HCEC 1CT (cell line): ENCODE measurements at regions not wholly inside any gene's neighbourhood (a gene's known extent, or its start where the extent isn't known, plus 50 kb on each side); places are given as distances from the start of the nearest gene placed in this dataset.

Experiments
- DNase-seq: peaks from one replicate; pipeline ENCODE4 v3.0.0-alpha.2; 2017

GRCh38 chr1:80675454-80675853 lies 1125.3 kb upstream of the ADGRL2 start:
- DNase-seq, result peak; percentile 4

GRCh38 chr1:80673935-80674597 lies 1126.7 kb upstream of the ADGRL2 start:
- no peak for DNase-seq

- DNase-seq, result no peak
Observed at GRCh38 chr1:80668372-80668771, 1132.4 kb upstream of the ADGRL2 start.

- DNase-seq, result no peak
Observed at GRCh38 chr1:80666073-80666472, 1134.7 kb upstream of the ADGRL2 start.

- DNase-seq, result no peak
Observed at GRCh38 chr1:80659161-80659560, 1141.6 kb upstream of the ADGRL2 start.

GRCh38 chr1:80657707-80658106 lies 1143.0 kb upstream of the ADGRL2 start:
- no peak for DNase-seq

GRCh38 chr1:80657044-80657643 lies 1143.6 kb upstream of the ADGRL2 start:
- DNase-seq, result no peak

GRCh38 chr1:80656641-80657040 lies 1144.1 kb upstream of the ADGRL2 start:
- peak; percentile 36 for DNase-seq

GRCh38 chr1:80656014-80656636 lies 1144.6 kb upstream of the ADGRL2 start:
- DNase-seq, result no peak

GRCh38 chr1:80646053-80646452 lies 1154.7 kb upstream of the ADGRL2 start:
- no peak for DNase-seq

- no peak for DNase-seq
Observed at GRCh38 chr1:80645621-80646020, 1155.1 kb upstream of the ADGRL2 start.

GRCh38 chr1:80640978-80641377 lies 1159.8 kb upstream of the ADGRL2 start:
- DNase-seq, result no peak

GRCh38 chr1:80639777-80640533 lies 1160.8 kb upstream of the ADGRL2 start:
- no peak for DNase-seq

- DNase-seq, result no peak
Observed at GRCh38 chr1:80633947-80634706, 1166.6 kb upstream of the ADGRL2 start.

GRCh38 chr1:80632284-80632683 lies 1168.5 kb upstream of the ADGRL2 start:
- DNase-seq, result no peak

- DNase-seq, result no peak
Observed at GRCh38 chr1:80629304-80629837, 1171.4 kb upstream of the ADGRL2 start.

- no peak for DNase-seq
Observed at GRCh38 chr1:80624682-80625081, 1176.1 kb upstream of the ADGRL2 start.

GRCh38 chr1:80607064-80607463 lies 1193.7 kb upstream of the ADGRL2 start:
- DNase-seq, result no peak

GRCh38 chr1:80594013-80594412 lies 1206.7 kb upstream of the ADGRL2 start:
- no peak for DNase-seq

GRCh38 chr1:80593197-80593596 lies 1207.5 kb upstream of the ADGRL2 start:
- no peak for DNase-seq

GRCh38 chr1:80582980-80583379 lies 1217.8 kb upstream of the ADGRL2 start:
- DNase-seq, result no peak

- DNase-seq, result no peak
Observed at GRCh38 chr1:80579055-80579454, 1221.7 kb upstream of the ADGRL2 start.

GRCh38 chr1:80566867-80567266 lies 1233.9 kb upstream of the ADGRL2 start:
- DNase-seq, result no peak
